Endodermal cell (in vitro differentiated cells): ENCODE measurements at regions not wholly inside any gene's neighbourhood (a gene's known extent, or its start where the extent isn't known, plus 50 kb on each side); places are given as distances from the start of the nearest gene placed in this dataset.

Source experiments
- DNase-seq: peaks from one replicate; pipeline ENCODE4 v3.0.0-alpha.2; 2017
- H3K27ac ChIP-seq: 2 replicates; pipeline ENCODE4 v1.5.1; 2013; ENCODE audit warnings: mild to moderate bottlenecking, low read depth, low read length, moderate library complexity
- H3K27me3 ChIP-seq: 2 replicates; pipeline ENCODE4 v1.6.1; 2013; ENCODE audit warnings: mild to moderate bottlenecking, low read length, moderate library complexity; ENCODE audit not compliant: insufficient read depth, control insufficient read depth, poor library complexity, severe bottlenecking
- H3K36me3 ChIP-seq: 2 replicates; pipeline ENCODE4 v1.7.0; 2013; ENCODE audit warnings: mild to moderate bottlenecking, low read length, moderate library complexity; ENCODE audit not compliant: control insufficient read depth, insufficient read depth
- H3K4me1 ChIP-seq: one replicate; pipeline ENCODE4 v1.7.0; 2013; ENCODE audit warnings: low read length; ENCODE audit not compliant: control insufficient read depth, insufficient read depth
- H3K4me3 ChIP-seq: 2 replicates; pipeline ENCODE4 v1.5.1; 2013; ENCODE audit warnings: mild to moderate bottlenecking, low read length, moderate library complexity
- H3K9ac ChIP-seq: 2 replicates; pipeline ENCODE4 v1.6.1; 2013; ENCODE audit warnings: mild to moderate bottlenecking, low read length, moderate library complexity; ENCODE audit not compliant: poor library complexity, severe bottlenecking; ENCODE audit errors: extremely low read depth
- H3K9me3 ChIP-seq: 2 replicates; pipeline ENCODE4 v1.6.1; 2013; ENCODE audit warnings: mild to moderate bottlenecking, low read length, moderate library complexity; ENCODE audit not compliant: control insufficient read depth
- H3K27ac Mint-ChIP-seq: 2 replicates; pipeline ENCODE4 v1.8.0; 2020; ENCODE audit warnings: mixed read lengths
- H3K27me3 Mint-ChIP-seq: 2 replicates; pipeline ENCODE4 v1.8.0; 2021; ENCODE audit warnings: mild to moderate bottlenecking, mixed read lengths; ENCODE audit not compliant: insufficient read depth
- H3K36me3 Mint-ChIP-seq: 2 replicates; pipeline ENCODE4 v1.8.0; 2020; ENCODE audit warnings: low read depth, mixed read lengths
- H3K4me1 Mint-ChIP-seq: 2 replicates; pipeline ENCODE4 v1.8.0; 2020; ENCODE audit warnings: mixed read lengths
- H3K4me3 Mint-ChIP-seq: 2 replicates; pipeline ENCODE4 v1.8.0; 2020; ENCODE audit warnings: mild to moderate bottlenecking, moderate library complexity, mixed read lengths
- H3K9me3 Mint-ChIP-seq: 2 replicates; pipeline ENCODE4 v1.8.0; 2020; ENCODE audit warnings: mild to moderate bottlenecking, mixed read lengths
- WGBS, 2 experiments: methylation state at CpG; one replicate each; pipeline versions ENCODE4 v1.1.5 to v1.1.7; 2013; ENCODE audit warnings: missing lambda C conversion rate in 2 of 2, mixed read lengths in 1 of 2; ENCODE audit not compliant: insufficient coverage in 1 of 2, insufficient read length in 1 of 2; 5-methylcytosine and 5-hydroxymethylcytosine counted together
- TF ChIP-seq, protein P1 (sequence below): fragments of 200-600 bp; sonication (generic); conservative IDR thresholded peaks from 2 replicates; pipeline ENCODE4 v1.5.0; 2021; ENCODE audit warnings: antibody characterized with exemption, mild to moderate bottlenecking

DNA sequence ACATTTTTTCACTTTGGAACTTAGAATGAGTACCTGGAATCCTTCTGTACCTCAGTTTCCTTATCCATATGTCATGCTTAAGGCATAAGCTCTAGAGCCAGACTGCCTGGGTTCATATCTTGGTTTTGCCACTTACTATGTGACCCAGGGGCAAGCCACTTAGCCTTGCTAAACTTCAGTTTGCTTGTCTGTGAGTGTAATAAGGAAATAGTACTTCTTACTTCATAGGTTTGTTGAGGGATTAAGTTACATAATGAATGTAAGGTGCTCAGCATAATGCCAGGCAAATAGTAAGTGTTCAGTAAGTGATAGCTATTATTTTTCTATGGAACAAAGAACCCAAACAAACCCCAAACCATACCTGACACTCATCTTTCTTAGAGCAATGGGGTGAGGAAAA lies 225.1 kb downstream of the BCAT1 start:
- Histone ChIP-seq H3K9me3 (peaks cover 5% of the 10 kb centered on the region), H3K27me3 (no peaks in the 10 kb centered on the region), H3K4me1 (peaks cover 8% of the 10 kb centered on the region), H3K9ac (no peak overlapping the region), H3K27ac (no peak overlapping the region), H3K4me3 (no peak overlapping the region), H3K36me3 (no peaks in the 10 kb centered on the region)
- no peaks in the 10 kb centered on the region for H3K27me3 Mint-ChIP-seq
- no peak for DNase-seq
- no peaks in the 10 kb centered on the region for H3K36me3 Mint-ChIP-seq
- peaks cover 13% of the 10 kb centered on the region for H3K4me1 Mint-ChIP-seq
- TF ChIP-seq, protein P1, sequence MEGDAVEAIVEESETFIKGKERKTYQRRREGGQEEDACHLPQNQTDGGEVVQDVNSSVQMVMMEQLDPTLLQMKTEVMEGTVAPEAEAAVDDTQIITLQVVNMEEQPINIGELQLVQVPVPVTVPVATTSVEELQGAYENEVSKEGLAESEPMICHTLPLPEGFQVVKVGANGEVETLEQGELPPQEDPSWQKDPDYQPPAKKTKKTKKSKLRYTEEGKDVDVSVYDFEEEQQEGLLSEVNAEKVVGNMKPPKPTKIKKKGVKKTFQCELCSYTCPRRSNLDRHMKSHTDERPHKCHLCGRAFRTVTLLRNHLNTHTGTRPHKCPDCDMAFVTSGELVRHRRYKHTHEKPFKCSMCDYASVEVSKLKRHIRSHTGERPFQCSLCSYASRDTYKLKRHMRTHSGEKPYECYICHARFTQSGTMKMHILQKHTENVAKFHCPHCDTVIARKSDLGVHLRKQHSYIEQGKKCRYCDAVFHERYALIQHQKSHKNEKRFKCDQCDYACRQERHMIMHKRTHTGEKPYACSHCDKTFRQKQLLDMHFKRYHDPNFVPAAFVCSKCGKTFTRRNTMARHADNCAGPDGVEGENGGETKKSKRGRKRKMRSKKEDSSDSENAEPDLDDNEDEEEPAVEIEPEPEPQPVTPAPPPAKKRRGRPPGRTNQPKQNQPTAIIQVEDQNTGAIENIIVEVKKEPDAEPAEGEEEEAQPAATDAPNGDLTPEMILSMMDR: no peak
- H3K4me3 Mint-ChIP-seq: no peak overlapping the region
- H3K27ac Mint-ChIP-seq: no peak overlapping the region
- H3K9me3 Mint-ChIP-seq: peaks cover 13% of the 10 kb centered on the region

DNA sequence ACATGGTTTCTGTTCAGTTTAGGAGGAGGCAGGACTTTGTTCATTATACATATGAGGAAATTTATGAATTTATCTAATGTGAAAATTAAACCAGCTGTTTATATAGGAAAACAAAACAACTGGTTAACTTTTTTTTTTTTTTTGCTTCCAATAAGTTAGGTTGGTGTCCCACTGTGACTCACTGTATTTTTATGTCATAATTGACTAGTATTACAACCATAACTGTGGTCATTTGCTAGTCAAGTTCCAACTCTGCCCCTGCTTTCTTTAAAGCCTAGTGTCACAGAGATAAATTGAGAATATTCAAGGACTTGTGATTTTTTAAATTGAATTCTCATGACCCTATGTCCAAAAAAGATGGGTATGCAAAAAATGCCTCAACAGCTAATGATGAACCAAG lies 227.7 kb downstream of the BCAT1 start:
- no peak overlapping the region for H3K27ac Mint-ChIP-seq
- no peaks in the 10 kb centered on the region for H3K36me3 Mint-ChIP-seq
- no peaks in the 10 kb centered on the region for H3K27me3 Mint-ChIP-seq

DNA sequence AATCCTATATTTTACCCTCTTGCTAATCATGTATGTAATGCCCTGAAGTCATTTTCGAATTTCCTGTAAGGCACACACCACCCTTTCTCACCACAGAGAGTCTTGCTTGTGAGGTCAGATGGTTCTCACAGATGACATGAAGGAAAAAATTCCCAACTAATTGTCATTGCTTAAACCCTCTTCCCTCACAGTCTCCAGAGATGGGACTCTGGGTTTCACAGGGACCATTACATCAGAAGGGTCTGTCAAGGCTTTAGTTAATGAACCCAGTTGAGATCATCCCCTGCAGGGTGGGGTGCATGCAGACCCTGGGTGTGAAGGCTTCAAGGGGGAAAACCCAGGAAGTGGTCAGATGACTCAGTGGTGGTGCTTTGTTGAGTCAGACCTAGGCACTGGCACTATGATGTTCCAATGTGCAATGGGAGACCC lies 229.6 kb downstream of the BCAT1 start:
- Histone ChIP-seq H3K4me1 (no peaks in the 10 kb centered on the region), H3K27me3 (no peaks in the 10 kb centered on the region), H3K4me3 (no peak overlapping the region), H3K9ac (no peak overlapping the region), H3K9me3 (peaks cover 5% of the 10 kb centered on the region), H3K36me3 (no peaks in the 10 kb centered on the region), H3K27ac (no peak overlapping the region)
- Mint-ChIP-seq H3K4me3 (no peak overlapping the region), H3K36me3 (no peaks in the 10 kb centered on the region), H3K27ac (no peak overlapping the region), H3K27me3 (no peaks in the 10 kb centered on the region), H3K9me3 (peaks cover 13% of the 10 kb centered on the region), H3K4me1 (peaks cover 15% of the 10 kb centered on the region)
- TF ChIP-seq, protein P1: no peak
- no peak for DNase-seq
- WGBS, 2 experiments: 79% methylated on average over 1 of the region's 1 CpG; no CpG with 5 or more reads in 1 of the 2 experiments

More for the DNA sequence above, 227.7 kb downstream of the BCAT1 start:
- Mint-ChIP-seq H3K4me3 (no peak overlapping the region), H3K4me1 (peaks cover 15% of the 10 kb centered on the region), H3K9me3 (peaks cover 13% of the 10 kb centered on the region)
- no peak overlapping the region for H3K9ac ChIP-seq
- H3K4me1 ChIP-seq: peaks cover 6% of the 10 kb centered on the region
- H3K27ac ChIP-seq: no peak overlapping the region
- TF ChIP-seq, protein P1: no peak
- H3K9me3 ChIP-seq: peaks cover 5% of the 10 kb centered on the region
- no peak overlapping the region for H3K4me3 ChIP-seq
- no peaks in the 10 kb centered on the region for H3K27me3 ChIP-seq
- no peak for DNase-seq
- no peaks in the 10 kb centered on the region for H3K36me3 ChIP-seq
